ENCODE measurements at regions not wholly inside any gene's neighbourhood (a gene's known extent, or its start where the extent isn't known, plus 50 kb on each side); places are given as distances from the start of the nearest gene placed in this dataset.

GRCh38 chr3:76387000-76387399 is 601.7 kb upstream of the ZNF717 start:
- no peak overlapping the region for H3K4me3 ChIP-seq (ENCODE audit: low read length)
- no peak for TF ChIP-seq CTCF (conservative IDR thresholded peaks at IDR 0.05; ENCODE audit: low read depth, low read length)
- no peak for DNase-seq (ENCODE audit: low read depth)

DNA sequence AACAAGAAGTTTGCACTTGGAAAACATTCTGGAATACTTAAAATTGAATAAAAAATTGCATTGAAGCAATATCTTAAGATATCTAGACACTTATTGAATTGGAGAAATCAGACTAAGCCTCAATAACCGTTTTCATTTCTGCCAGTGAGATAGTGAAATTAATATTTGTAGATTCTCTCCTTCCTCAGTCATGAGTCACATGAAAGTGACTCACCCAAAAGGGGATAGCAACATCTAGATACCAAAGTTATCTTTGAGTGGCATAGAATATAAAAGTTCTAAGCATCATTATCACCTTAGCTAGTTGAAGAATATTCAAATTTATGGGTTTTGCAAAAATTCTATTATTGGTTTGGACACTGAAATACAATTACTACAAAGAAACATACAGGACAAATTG is 614.8 kb upstream of the ZNF717 start:
- TF ChIP-seq CTCF (conservative IDR thresholded peaks at IDR 0.05; ENCODE audit: low read depth, low read length), result no peak
- no peak overlapping the region for H3K4me3 ChIP-seq (ENCODE audit: low read length)
- DNase-seq (ENCODE audit: low read depth), result no peak

GRCh38 chr3:76402926-76403325 is 617.6 kb upstream of the ZNF717 start:
- H3K4me3 ChIP-seq (ENCODE audit: low read length), result no peak overlapping the region
- no peak for DNase-seq (ENCODE audit: low read depth)
- TF ChIP-seq CTCF (conservative IDR thresholded peaks at IDR 0.05; ENCODE audit: low read depth, low read length), result no peak

GRCh38 chr3:76403556-76403955 is 618.2 kb upstream of the ZNF717 start:
- no peak for DNase-seq (ENCODE audit: low read depth)
- no peak for TF ChIP-seq CTCF (conservative IDR thresholded peaks at IDR 0.05; ENCODE audit: low read depth, low read length)
- no peak overlapping the region for H3K4me3 ChIP-seq (ENCODE audit: low read length)

GRCh38 chr3:76405196-76405595 is 619.8 kb upstream of the ZNF717 start:
- no peak for DNase-seq (ENCODE audit: low read depth)
- no peak for TF ChIP-seq CTCF (conservative IDR thresholded peaks at IDR 0.05; ENCODE audit: low read depth, low read length)
- H3K4me3 ChIP-seq (ENCODE audit: low read length), result no peak overlapping the region

- H3K4me3 ChIP-seq (ENCODE audit: low read length), result no peak overlapping the region
- no peak for TF ChIP-seq CTCF (conservative IDR thresholded peaks at IDR 0.05; ENCODE audit: low read depth, low read length)
- DNase-seq (ENCODE audit: low read depth), result no peak
Measured at GRCh38 chr3:76410762-76411281, 625.5 kb upstream of the ZNF717 start.

DNA sequence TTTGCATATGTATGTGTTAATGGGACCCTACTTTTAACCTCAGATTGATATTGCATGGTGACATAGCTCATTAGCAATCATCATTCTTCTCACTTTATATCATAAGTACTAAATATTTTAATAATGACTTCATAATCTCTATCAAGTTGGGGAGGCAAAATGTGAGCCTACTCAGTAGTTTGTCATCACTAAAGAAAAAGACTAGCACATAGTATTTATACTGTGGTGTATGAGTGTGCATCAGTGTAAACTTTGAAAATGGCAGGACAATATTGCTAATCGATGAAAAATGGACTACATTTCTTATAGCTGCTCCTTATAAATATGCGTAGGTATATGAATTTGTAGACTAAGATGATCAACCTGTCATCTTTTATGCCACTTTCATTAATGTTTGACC is 624.5 kb upstream of the ROBO2 start:
- no peak overlapping the region for H3K4me3 ChIP-seq (ENCODE audit: low read length)
- TF ChIP-seq CTCF (conservative IDR thresholded peaks at IDR 0.05; ENCODE audit: low read depth, low read length), result no peak
- no peak for DNase-seq (ENCODE audit: low read depth)
